ENCODE measurements at regions not wholly inside any gene's neighbourhood (a gene's known extent, or its start where the extent isn't known, plus 50 kb on each side); places are given as distances from the start of the nearest gene placed in this dataset.

DNA sequence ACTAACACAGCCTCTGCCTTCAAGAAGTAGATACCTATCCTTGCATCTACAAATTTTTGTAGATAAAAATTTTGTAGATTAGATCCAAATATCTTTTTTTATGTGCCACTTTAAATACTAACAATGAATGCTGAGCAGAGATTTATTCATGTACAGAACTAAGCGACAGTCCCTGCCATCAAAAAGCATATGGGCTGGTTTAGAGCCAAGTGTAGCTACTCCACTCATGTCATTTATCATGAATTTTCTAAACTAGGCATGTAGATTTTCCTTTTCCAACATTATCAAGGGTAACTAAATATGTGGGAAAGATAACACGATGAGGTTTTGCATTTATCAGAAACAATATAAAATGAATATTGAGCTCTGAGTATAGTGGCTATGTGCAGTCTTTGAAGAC lies 857.5 kb downstream of the XPNPEP1 start:
- Histone ChIP-seq H3K36me3 (ENCODE audit: low read depth, low read length) (no peaks in the 10 kb centered on the region), H3K9me3 (ENCODE audit: low read length) (no peaks in the 10 kb centered on the region), H4K20me1 (ENCODE audit: low read length) (no peaks in the 10 kb centered on the region), H3K27ac (ENCODE audit: low read length) (no peak overlapping the region), H3K9ac (ENCODE audit: low read length) (no peak overlapping the region), H2AFZ (ENCODE audit: low read length) (no peak overlapping the region), H3K9me2 (replicated peaks; ENCODE audit: low read length) (no peaks in the 10 kb centered on the region), H3K4me3 (ENCODE audit: low read length) (no peak overlapping the region), H3K4me2 (ENCODE audit: low read length) (no peak overlapping the region), H3K4me1 (ENCODE audit: insufficient read depth, low read length) (no peaks in the 10 kb centered on the region), H3K79me2 (ENCODE audit: low read length) (no peaks in the 10 kb centered on the region), H3K27me3 (ENCODE audit: low read length) (no peaks in the 10 kb centered on the region), H3F3A (ENCODE audit: low read length, unreplicated experiment) (no peaks in the 10 kb centered on the region)
- POLR2A ChIA-PET (ENCODE audit: unreplicated experiment): no interaction called here
- ATAC-seq: no peak
- DNase-seq: no peak
- no TSS peak for BruUV-seq (replicated peaks)
- intact Hi-C loops (cut with micrococcal nuclease): no loop called here
- TF ChIP-seq EZH2phosphoT487 (IDR thresholded peaks at IDR 0.05; ENCODE audit: borderline replicate concordance, low read length) (no peak), EZH2 (IDR thresholded peaks at IDR 0.05; ENCODE audit: low read length, unreplicated experiment) (no peak)
- TF ChIP-seq, protein P1, sequence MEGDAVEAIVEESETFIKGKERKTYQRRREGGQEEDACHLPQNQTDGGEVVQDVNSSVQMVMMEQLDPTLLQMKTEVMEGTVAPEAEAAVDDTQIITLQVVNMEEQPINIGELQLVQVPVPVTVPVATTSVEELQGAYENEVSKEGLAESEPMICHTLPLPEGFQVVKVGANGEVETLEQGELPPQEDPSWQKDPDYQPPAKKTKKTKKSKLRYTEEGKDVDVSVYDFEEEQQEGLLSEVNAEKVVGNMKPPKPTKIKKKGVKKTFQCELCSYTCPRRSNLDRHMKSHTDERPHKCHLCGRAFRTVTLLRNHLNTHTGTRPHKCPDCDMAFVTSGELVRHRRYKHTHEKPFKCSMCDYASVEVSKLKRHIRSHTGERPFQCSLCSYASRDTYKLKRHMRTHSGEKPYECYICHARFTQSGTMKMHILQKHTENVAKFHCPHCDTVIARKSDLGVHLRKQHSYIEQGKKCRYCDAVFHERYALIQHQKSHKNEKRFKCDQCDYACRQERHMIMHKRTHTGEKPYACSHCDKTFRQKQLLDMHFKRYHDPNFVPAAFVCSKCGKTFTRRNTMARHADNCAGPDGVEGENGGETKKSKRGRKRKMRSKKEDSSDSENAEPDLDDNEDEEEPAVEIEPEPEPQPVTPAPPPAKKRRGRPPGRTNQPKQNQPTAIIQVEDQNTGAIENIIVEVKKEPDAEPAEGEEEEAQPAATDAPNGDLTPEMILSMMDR (conservative IDR thresholded peaks at IDR 0.05; ENCODE audit: low read depth, low read length): no peak
- CTCF ChIA-PET: no interaction called here

DNA sequence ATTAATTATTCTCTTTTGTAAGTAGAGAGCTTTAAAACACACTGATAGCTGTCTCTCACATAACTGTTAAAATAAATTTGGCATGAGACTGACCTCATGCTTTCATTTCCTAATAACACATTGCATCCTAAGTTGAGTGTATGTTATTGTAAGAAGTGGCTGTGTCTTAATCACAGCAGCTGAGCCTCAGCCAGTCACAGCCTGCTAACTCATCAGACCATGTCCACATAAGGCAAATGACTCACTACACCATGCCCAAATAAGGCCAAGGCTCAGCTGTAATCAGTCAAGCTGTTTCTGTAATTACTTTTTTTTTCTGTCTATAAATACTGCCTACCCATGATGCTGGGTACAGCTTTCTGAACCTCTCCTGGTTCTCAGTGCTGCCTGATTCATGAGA lies 860.9 kb downstream of the XPNPEP1 start:
- no peaks in the 10 kb centered on the region for H4K20me1 ChIP-seq (ENCODE audit: low read length)
- H3K9ac ChIP-seq (ENCODE audit: low read length): no peak overlapping the region
- H3K79me2 ChIP-seq (ENCODE audit: low read length): no peaks in the 10 kb centered on the region
- no peak overlapping the region for H3K4me3 ChIP-seq (ENCODE audit: low read length)
- H3K27ac ChIP-seq (ENCODE audit: low read length): no peak overlapping the region
- DNase-seq: peak; percentile 23
- no peak overlapping the region for H3K4me2 ChIP-seq (ENCODE audit: low read length)
- TF ChIP-seq EZH2phosphoT487 (IDR thresholded peaks at IDR 0.05; ENCODE audit: borderline replicate concordance, low read length) (no peak), EZH2 (IDR thresholded peaks at IDR 0.05; ENCODE audit: low read length, unreplicated experiment) (no peak)
- TF ChIP-seq, protein P1 (conservative IDR thresholded peaks at IDR 0.05; ENCODE audit: low read depth, low read length): no peak
- H3F3A ChIP-seq (ENCODE audit: low read length, unreplicated experiment): no peaks in the 10 kb centered on the region
- no peaks in the 10 kb centered on the region for H3K36me3 ChIP-seq (ENCODE audit: low read depth, low read length)
- H3K9me3 ChIP-seq (ENCODE audit: low read length): no peaks in the 10 kb centered on the region
- no peaks in the 10 kb centered on the region for H3K27me3 ChIP-seq (ENCODE audit: low read length)
- H2AFZ ChIP-seq (ENCODE audit: low read length): no peak overlapping the region
- POLR2A ChIA-PET (ENCODE audit: unreplicated experiment): no interaction called here
- no peaks in the 10 kb centered on the region for H3K4me1 ChIP-seq (ENCODE audit: insufficient read depth, low read length)
- intact Hi-C loops (cut with micrococcal nuclease): no loop called here
- BruUV-seq (replicated peaks): no TSS peak
- H3K9me2 ChIP-seq (replicated peaks; ENCODE audit: low read length): no peaks in the 10 kb centered on the region
- CTCF ChIA-PET: no interaction called here
- no peak for ATAC-seq

DNA sequence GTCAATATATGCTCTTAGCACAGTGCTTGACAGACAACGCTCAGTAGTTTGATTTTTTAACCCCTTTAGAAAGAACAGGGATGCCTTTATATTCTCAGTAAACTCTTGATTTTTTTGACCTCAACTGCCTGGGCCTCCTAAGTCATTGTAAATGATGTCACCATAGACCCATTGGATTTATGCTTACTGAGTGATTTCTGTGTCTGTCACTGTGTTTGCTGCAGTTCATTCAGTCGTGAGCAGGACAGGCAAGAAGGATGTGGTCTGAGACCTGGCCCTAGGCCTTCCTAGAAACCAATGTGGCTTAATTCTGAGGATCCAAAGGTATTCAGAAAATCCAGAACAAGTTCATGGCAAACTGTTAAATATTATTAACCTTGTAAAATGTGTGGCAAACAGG lies 868.1 kb downstream of the XPNPEP1 start:
- BruUV-seq (replicated peaks): no TSS peak
- no peak overlapping the region for H3K4me3 ChIP-seq (ENCODE audit: low read length)
- intact Hi-C loops (cut with micrococcal nuclease): no loop called here
- no peaks in the 10 kb centered on the region for H4K20me1 ChIP-seq (ENCODE audit: low read length)
- POLR2A ChIA-PET (ENCODE audit: unreplicated experiment): no interaction called here
- H3K4me2 ChIP-seq (ENCODE audit: low read length): no peak overlapping the region
- no peak overlapping the region for H2AFZ ChIP-seq (ENCODE audit: low read length)
- no peak overlapping the region for H3K27ac ChIP-seq (ENCODE audit: low read length)
- CTCF ChIA-PET: no interaction called here
- DNase-seq (peak; percentile 1), ATAC-seq (no peak)
- H3K9me2 ChIP-seq (replicated peaks; ENCODE audit: low read length): no peaks in the 10 kb centered on the region
- no peaks in the 10 kb centered on the region for H3K27me3 ChIP-seq (ENCODE audit: low read length)
- no peaks in the 10 kb centered on the region for H3K79me2 ChIP-seq (ENCODE audit: low read length)
- TF ChIP-seq EZH2 (IDR thresholded peaks at IDR 0.05; ENCODE audit: low read length, unreplicated experiment): no peak
- TF ChIP-seq, protein P1 (conservative IDR thresholded peaks at IDR 0.05; ENCODE audit: low read depth, low read length): no peak
- TF ChIP-seq EZH2phosphoT487 (IDR thresholded peaks at IDR 0.05; ENCODE audit: borderline replicate concordance, low read length): no peak
- H3K9ac ChIP-seq (ENCODE audit: low read length): no peak overlapping the region
- H3F3A ChIP-seq (ENCODE audit: low read length, unreplicated experiment): no peaks in the 10 kb centered on the region
- H3K9me3 ChIP-seq (ENCODE audit: low read length): no peaks in the 10 kb centered on the region
- H3K4me1 ChIP-seq (ENCODE audit: insufficient read depth, low read length): no peaks in the 10 kb centered on the region
- H3K36me3 ChIP-seq (ENCODE audit: low read depth, low read length): no peaks in the 10 kb centered on the region
